ENCODE measurements at regions not wholly inside any gene's neighbourhood (a gene's known extent, or its start where the extent isn't known, plus 50 kb on each side); places are given as distances from the start of the nearest gene placed in this dataset.

DNA sequence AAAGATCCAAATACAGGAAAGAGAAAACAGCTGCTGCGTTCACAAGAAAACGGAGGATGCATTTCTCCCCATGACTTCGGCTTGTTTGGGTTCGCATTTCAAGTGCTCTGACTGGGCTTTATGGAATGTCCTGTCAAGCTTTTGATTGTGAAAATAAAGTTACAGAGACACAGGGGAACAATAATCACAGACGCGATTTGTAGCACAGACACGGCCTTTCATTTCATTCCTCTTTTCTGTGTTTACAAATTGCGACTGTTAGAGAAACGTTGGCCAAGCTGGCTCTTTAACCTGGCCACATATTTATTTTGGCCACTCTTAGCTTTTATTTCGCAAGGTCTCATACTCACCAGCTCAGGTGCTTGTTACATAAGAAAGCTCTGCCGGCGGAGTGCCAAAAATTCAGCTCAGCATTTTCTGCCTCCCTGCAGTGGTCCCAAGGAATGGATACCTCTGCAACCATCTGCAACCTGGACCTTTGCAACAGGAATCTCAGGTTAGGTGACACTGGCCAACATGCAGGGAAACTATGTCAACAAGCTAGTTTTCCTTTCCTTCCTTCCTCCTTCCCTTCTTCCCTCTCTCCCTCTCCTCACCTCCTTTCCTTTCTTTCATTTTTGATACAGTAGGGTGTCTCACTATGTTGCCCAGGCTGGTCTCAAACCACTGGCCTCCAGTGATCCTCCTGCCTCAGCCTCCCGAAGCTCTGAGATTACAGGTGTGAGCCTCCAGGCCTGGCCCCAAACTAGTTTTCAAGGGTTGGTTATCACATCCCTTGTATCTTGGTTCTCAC, 58.2 kb upstream of the SLC45A1 start (continued):
- TF ChIP-seq ZNF121 (CRISPR knock-in tag; IDR thresholded peaks at IDR 0.05) = peak; percentile 96
- TF ChIP-seq, protein P1, sequence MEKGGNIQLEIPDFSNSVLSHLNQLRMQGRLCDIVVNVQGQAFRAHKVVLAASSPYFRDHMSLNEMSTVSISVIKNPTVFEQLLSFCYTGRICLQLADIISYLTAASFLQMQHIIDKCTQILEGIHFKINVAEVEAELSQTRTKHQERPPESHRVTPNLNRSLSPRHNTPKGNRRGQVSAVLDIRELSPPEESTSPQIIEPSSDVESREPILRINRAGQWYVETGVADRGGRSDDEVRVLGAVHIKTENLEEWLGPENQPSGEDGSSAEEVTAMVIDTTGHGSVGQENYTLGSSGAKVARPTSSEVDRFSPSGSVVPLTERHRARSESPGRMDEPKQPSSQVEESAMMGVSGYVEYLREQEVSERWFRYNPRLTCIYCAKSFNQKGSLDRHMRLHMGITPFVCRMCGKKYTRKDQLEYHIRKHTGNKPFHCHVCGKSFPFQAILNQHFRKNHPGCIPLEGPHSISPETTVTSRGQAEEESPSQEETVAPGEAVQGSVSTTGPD (CRISPR knock-in tag; IDR thresholded peaks at IDR 0.05) = peak; percentile 47; the same call in 1 of the 2 replicates
- TF ChIP-seq ZNF577 (CRISPR knock-in tag; IDR thresholded peaks at IDR 0.05; ENCODE audit: borderline replicate concordance, low read depth) = no peak
- TF ChIP-seq, protein P2, sequence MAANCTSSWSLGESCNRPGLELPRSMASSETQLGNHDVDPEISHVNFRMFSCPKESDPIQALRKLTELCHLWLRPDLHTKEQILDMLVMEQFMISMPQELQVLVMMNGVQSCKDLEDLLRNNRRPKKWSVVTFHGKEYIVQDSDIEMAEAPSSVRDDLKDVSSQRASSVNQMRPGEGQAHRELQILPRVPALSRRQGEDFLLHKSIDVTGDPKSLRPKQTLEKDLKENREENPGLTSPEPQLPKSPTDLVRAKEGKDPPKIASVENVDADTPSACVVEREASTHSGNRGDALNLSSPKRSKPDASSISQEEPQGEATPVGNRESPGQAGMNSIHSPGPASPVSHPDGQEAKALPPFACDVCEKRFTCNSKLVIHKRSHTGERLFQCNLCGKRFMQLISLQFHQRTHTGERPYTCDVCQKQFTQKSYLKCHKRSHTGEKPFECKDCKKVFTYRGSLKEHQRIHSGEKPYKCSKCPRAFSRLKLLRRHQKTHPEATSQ (CRISPR knock-in tag; IDR thresholded peaks at IDR 0.05; ENCODE audit: borderline replicate concordance) = no peak
- no peak for TF ChIP-seq LCORL (IDR thresholded peaks at IDR 0.05)
- no peak; the same call in 1 of the 2 replicates for TF ChIP-seq LCORL (CRISPR knock-in tag; IDR thresholded peaks at IDR 0.05)
- peak; percentile 77; the same call in 1 of the 2 replicates for TF ChIP-seq ZNF7 (CRISPR knock-in tag; IDR thresholded peaks at IDR 0.05)
- TF ChIP-seq, protein P3, sequence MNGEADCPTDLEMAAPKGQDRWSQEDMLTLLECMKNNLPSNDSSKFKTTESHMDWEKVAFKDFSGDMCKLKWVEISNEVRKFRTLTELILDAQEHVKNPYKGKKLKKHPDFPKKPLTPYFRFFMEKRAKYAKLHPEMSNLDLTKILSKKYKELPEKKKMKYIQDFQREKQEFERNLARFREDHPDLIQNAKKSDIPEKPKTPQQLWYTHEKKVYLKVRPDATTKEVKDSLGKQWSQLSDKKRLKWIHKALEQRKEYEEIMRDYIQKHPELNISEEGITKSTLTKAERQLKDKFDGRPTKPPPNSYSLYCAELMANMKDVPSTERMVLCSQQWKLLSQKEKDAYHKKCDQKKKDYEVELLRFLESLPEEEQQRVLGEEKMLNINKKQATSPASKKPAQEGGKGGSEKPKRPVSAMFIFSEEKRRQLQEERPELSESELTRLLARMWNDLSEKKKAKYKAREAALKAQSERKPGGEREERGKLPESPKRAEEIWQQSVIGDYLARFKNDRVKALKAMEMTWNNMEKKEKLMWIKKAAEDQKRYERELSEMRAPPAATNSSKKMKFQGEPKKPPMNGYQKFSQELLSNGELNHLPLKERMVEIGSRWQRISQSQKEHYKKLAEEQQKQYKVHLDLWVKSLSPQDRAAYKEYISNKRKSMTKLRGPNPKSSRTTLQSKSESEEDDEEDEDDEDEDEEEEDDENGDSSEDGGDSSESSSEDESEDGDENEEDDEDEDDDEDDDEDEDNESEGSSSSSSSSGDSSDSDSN (CRISPR knock-in tag; IDR thresholded peaks at IDR 0.05) = no peak; the same call in 1 of the 2 replicates
- TF ChIP-seq TOE1 (CRISPR knock-in tag; IDR thresholded peaks at IDR 0.05) = no peak
- peak; percentile 38; the same call in 1 of the 2 replicates for TF ChIP-seq ZNF296 (CRISPR knock-in tag; conservative IDR thresholded peaks at IDR 0.05)
- TF ChIP-seq SMC3 (IDR thresholded peaks at IDR 0.05; ENCODE audit: low read length) = peak; percentile 24; the same call in 1 of the 2 replicates
- TF ChIP-seq, protein P4, sequence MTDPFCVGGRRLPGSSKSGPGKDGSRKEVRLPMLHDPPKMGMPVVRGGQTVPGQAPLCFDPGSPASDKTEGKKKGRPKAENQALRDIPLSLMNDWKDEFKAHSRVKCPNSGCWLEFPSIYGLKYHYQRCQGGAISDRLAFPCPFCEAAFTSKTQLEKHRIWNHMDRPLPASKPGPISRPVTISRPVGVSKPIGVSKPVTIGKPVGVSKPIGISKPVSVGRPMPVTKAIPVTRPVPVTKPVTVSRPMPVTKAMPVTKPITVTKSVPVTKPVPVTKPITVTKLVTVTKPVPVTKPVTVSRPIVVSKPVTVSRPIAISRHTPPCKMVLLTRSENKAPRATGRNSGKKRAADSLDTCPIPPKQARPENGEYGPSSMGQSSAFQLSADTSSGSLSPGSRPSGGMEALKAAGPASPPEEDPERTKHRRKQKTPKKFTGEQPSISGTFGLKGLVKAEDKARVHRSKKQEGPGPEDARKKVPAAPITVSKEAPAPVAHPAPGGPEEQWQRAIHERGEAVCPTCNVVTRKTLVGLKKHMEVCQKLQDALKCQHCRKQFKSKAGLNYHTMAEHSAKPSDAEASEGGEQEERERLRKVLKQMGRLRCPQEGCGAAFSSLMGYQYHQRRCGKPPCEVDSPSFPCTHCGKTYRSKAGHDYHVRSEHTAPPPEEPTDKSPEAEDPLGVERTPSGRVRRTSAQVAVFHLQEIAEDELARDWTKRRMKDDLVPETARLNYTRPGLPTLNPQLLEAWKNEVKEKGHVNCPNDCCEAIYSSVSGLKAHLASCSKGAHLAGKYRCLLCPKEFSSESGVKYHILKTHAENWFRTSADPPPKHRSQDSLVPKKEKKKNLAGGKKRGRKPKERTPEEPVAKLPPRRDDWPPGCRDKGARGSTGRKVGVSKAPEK (CRISPR knock-in tag; IDR thresholded peaks at IDR 0.05; ENCODE audit: borderline replicate concordance) = no peak; the same call in 1 of the 2 replicates
- TF ChIP-seq, protein P5, sequence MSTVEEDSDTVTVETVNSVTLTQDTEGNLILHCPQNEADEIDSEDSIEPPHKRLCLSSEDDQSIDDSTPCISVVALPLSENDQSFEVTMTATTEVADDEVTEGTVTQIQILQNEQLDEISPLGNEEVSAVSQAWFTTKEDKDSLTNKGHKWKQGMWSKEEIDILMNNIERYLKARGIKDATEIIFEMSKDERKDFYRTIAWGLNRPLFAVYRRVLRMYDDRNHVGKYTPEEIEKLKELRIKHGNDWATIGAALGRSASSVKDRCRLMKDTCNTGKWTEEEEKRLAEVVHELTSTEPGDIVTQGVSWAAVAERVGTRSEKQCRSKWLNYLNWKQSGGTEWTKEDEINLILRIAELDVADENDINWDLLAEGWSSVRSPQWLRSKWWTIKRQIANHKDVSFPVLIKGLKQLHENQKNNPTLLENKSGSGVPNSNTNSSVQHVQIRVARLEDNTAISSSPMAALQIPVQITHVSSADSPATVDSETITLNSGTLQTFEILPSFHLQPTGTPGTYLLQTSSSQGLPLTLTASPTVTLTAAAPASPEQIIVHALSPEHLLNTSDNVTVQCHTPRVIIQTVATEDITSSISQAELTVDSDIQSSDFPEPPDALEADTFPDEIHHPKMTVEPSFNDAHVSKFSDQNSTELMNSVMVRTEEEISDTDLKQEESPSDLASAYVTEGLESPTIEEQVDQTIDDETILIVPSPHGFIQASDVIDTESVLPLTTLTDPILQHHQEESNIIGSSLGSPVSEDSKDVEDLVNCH (CRISPR knock-in tag; IDR thresholded peaks at IDR 0.05) = no peak
- peak; percentile 16; the same call in 1 of the 2 replicates for TF ChIP-seq ZSCAN21 (CRISPR knock-in tag; IDR thresholded peaks at IDR 0.05; ENCODE audit: borderline replicate concordance)
- TF ChIP-seq NR2F2 (IDR thresholded peaks at IDR 0.05; ENCODE audit: borderline replicate concordance, low read depth) = 0 out of 2 replicates have a peak, but pooled peaks have one; percentile 62
- TF ChIP-seq ZMYM3 (CRISPR knock-in tag; IDR thresholded peaks at IDR 0.05) = peak; percentile 72; the same call in 1 of the 2 replicates
- TF ChIP-seq ZNF350 (CRISPR knock-in tag; IDR thresholded peaks at IDR 0.05; ENCODE audit: borderline replicate concordance, low read depth) = peak; percentile 51; the same call in 1 of the 2 replicates
